ENCODE measurements at regions not wholly inside any gene's neighbourhood (a gene's known extent, or its start where the extent isn't known, plus 50 kb on each side); places are given as distances from the start of the nearest gene placed in this dataset.

GRCh38 chr5:100641833-100642232 is 106.7 kb downstream of the FAM174A start:
- Histone ChIP-seq H3K4me3 (ENCODE audit: low read length) (no peak overlapping the region), H3K27me3 (ENCODE audit: low read length) (no peaks in the 10 kb centered on the region), H3K9me3 (ENCODE audit: low read length) (no peaks in the 10 kb centered on the region), H3K27ac (ENCODE audit: low read length) (no peak overlapping the region), H2AFZ (ENCODE audit: low read length) (no peak overlapping the region), H4K20me1 (ENCODE audit: insufficient read depth, low read depth, low read length) (no peaks in the 10 kb centered on the region), H3K4me2 (ENCODE audit: low read depth, low read length, poor library complexity, severe bottlenecking) (no peak overlapping the region), H3K36me3 (ENCODE audit: insufficient read depth, low read length) (no peaks in the 10 kb centered on the region), H3K79me2 (ENCODE audit: low read length) (no peaks in the 10 kb centered on the region), H3K4me1 (ENCODE audit: low read length) (no peaks in the 10 kb centered on the region), H3K9me2 (replicated peaks; ENCODE audit: insufficient read depth, low read length) (no peaks in the 10 kb centered on the region), H3K9ac (ENCODE audit: low read length) (no peak overlapping the region)
- DNase-seq, result no peak

- no peak overlapping the region for H3K4me3 ChIP-seq (ENCODE audit: low read length)
- H3K79me2 ChIP-seq (ENCODE audit: low read length), result no peaks in the 10 kb centered on the region
- no peaks in the 10 kb centered on the region for H3K36me3 ChIP-seq (ENCODE audit: insufficient read depth, low read length)
- no peaks in the 10 kb centered on the region for H3K9me3 ChIP-seq (ENCODE audit: low read length)
- DNase-seq, result no peak
- H3K27me3 ChIP-seq (ENCODE audit: low read length), result no peaks in the 10 kb centered on the region
- H3K4me1 ChIP-seq (ENCODE audit: low read length), result no peaks in the 10 kb centered on the region
- no peak overlapping the region for H2AFZ ChIP-seq (ENCODE audit: low read length)
- no peak overlapping the region for H3K4me2 ChIP-seq (ENCODE audit: low read depth, low read length, poor library complexity, severe bottlenecking)
- H3K9ac ChIP-seq (ENCODE audit: low read length), result no peak overlapping the region
- H3K27ac ChIP-seq (ENCODE audit: low read length), result no peak overlapping the region
- no peaks in the 10 kb centered on the region for H3K9me2 ChIP-seq (replicated peaks; ENCODE audit: insufficient read depth, low read length)
- H4K20me1 ChIP-seq (ENCODE audit: insufficient read depth, low read depth, low read length), result no peaks in the 10 kb centered on the region
Measured at GRCh38 chr5:100643473-100643872, 108.3 kb downstream of the FAM174A start.

- H3K27me3 ChIP-seq (ENCODE audit: low read length), result no peaks in the 10 kb centered on the region
- H3K27ac ChIP-seq (ENCODE audit: low read length), result no peak overlapping the region
- H3K36me3 ChIP-seq (ENCODE audit: insufficient read depth, low read length), result no peaks in the 10 kb centered on the region
- H3K4me3 ChIP-seq (ENCODE audit: low read length), result no peak overlapping the region
- H3K79me2 ChIP-seq (ENCODE audit: low read length), result no peaks in the 10 kb centered on the region
- H3K9me2 ChIP-seq (replicated peaks; ENCODE audit: insufficient read depth, low read length), result no peaks in the 10 kb centered on the region
- H3K4me2 ChIP-seq (ENCODE audit: low read depth, low read length, poor library complexity, severe bottlenecking), result no peak overlapping the region
- H2AFZ ChIP-seq (ENCODE audit: low read length), result no peak overlapping the region
- no peak for DNase-seq
- H4K20me1 ChIP-seq (ENCODE audit: insufficient read depth, low read depth, low read length), result no peaks in the 10 kb centered on the region
- no peaks in the 10 kb centered on the region for H3K9me3 ChIP-seq (ENCODE audit: low read length)
- H3K4me1 ChIP-seq (ENCODE audit: low read length), result no peaks in the 10 kb centered on the region
- no peak overlapping the region for H3K9ac ChIP-seq (ENCODE audit: low read length)
Measured at GRCh38 chr5:100644185-100644584, 109.0 kb downstream of the FAM174A start.

- Histone ChIP-seq H3K27ac (ENCODE audit: low read length) (no peak overlapping the region), H3K27me3 (ENCODE audit: low read length) (no peaks in the 10 kb centered on the region)
Measured at GRCh38 chr5:100644776-100645175, 109.6 kb downstream of the FAM174A start.

GRCh38 chr5:100646011-100646410 is 110.8 kb downstream of the FAM174A start:
- no peaks in the 10 kb centered on the region for H3K9me3 ChIP-seq (ENCODE audit: low read length)
- H3K4me3 ChIP-seq (ENCODE audit: low read length), result no peak overlapping the region
- no peaks in the 10 kb centered on the region for H3K9me2 ChIP-seq (replicated peaks; ENCODE audit: insufficient read depth, low read length)
- no peaks in the 10 kb centered on the region for H3K36me3 ChIP-seq (ENCODE audit: insufficient read depth, low read length)
- no peak overlapping the region for H3K9ac ChIP-seq (ENCODE audit: low read length)
- H3K79me2 ChIP-seq (ENCODE audit: low read length), result no peaks in the 10 kb centered on the region
- H3K27ac ChIP-seq (ENCODE audit: low read length), result no peak overlapping the region
- no peaks in the 10 kb centered on the region for H3K4me1 ChIP-seq (ENCODE audit: low read length)
- no peak overlapping the region for H3K4me2 ChIP-seq (ENCODE audit: low read depth, low read length, poor library complexity, severe bottlenecking)
- no peaks in the 10 kb centered on the region for H3K27me3 ChIP-seq (ENCODE audit: low read length)
- H2AFZ ChIP-seq (ENCODE audit: low read length), result no peak overlapping the region
- no peaks in the 10 kb centered on the region for H4K20me1 ChIP-seq (ENCODE audit: insufficient read depth, low read depth, low read length)
- DNase-seq, result no peak

More at GRCh38 chr5:100644776-100645175, 109.6 kb downstream of the FAM174A start:
- no peak overlapping the region for H3K9ac ChIP-seq (ENCODE audit: low read length)
- H3K9me3 ChIP-seq (ENCODE audit: low read length), result no peaks in the 10 kb centered on the region
- H3K4me2 ChIP-seq (ENCODE audit: low read depth, low read length, poor library complexity, severe bottlenecking), result no peak overlapping the region
- H3K4me3 ChIP-seq (ENCODE audit: low read length), result no peak overlapping the region
- H3K79me2 ChIP-seq (ENCODE audit: low read length), result no peaks in the 10 kb centered on the region
- H3K4me1 ChIP-seq (ENCODE audit: low read length), result no peaks in the 10 kb centered on the region
- no peak for DNase-seq
- no peaks in the 10 kb centered on the region for H4K20me1 ChIP-seq (ENCODE audit: insufficient read depth, low read depth, low read length)
- no peak overlapping the region for H2AFZ ChIP-seq (ENCODE audit: low read length)
- H3K9me2 ChIP-seq (replicated peaks; ENCODE audit: insufficient read depth, low read length), result no peaks in the 10 kb centered on the region
- no peaks in the 10 kb centered on the region for H3K36me3 ChIP-seq (ENCODE audit: insufficient read depth, low read length)

GRCh38 chr5:100646691-100647090 is 111.5 kb downstream of the FAM174A start:
- no peak for DNase-seq
- Histone ChIP-seq H3K4me2 (ENCODE audit: low read depth, low read length, poor library complexity, severe bottlenecking) (no peak overlapping the region), H3K27me3 (ENCODE audit: low read length) (no peaks in the 10 kb centered on the region), H4K20me1 (ENCODE audit: insufficient read depth, low read depth, low read length) (no peaks in the 10 kb centered on the region), H3K27ac (ENCODE audit: low read length) (no peak overlapping the region), H3K79me2 (ENCODE audit: low read length) (no peaks in the 10 kb centered on the region), H3K9me3 (ENCODE audit: low read length) (no peaks in the 10 kb centered on the region), H2AFZ (ENCODE audit: low read length) (no peak overlapping the region), H3K9me2 (replicated peaks; ENCODE audit: insufficient read depth, low read length) (no peaks in the 10 kb centered on the region), H3K4me3 (ENCODE audit: low read length) (no peak overlapping the region), H3K9ac (ENCODE audit: low read length) (no peak overlapping the region), H3K4me1 (ENCODE audit: low read length) (no peaks in the 10 kb centered on the region), H3K36me3 (ENCODE audit: insufficient read depth, low read length) (no peaks in the 10 kb centered on the region)

- no peak overlapping the region for H3K4me2 ChIP-seq (ENCODE audit: low read depth, low read length, poor library complexity, severe bottlenecking)
- H3K4me1 ChIP-seq (ENCODE audit: low read length), result no peaks in the 10 kb centered on the region
- H3K9ac ChIP-seq (ENCODE audit: low read length), result no peak overlapping the region
- no peak overlapping the region for H2AFZ ChIP-seq (ENCODE audit: low read length)
- no peaks in the 10 kb centered on the region for H4K20me1 ChIP-seq (ENCODE audit: insufficient read depth, low read depth, low read length)
- no peak overlapping the region for H3K4me3 ChIP-seq (ENCODE audit: low read length)
- no peak for DNase-seq
- no peak overlapping the region for H3K27ac ChIP-seq (ENCODE audit: low read length)
- no peaks in the 10 kb centered on the region for H3K9me2 ChIP-seq (replicated peaks; ENCODE audit: insufficient read depth, low read length)
- H3K9me3 ChIP-seq (ENCODE audit: low read length), result no peaks in the 10 kb centered on the region
- H3K27me3 ChIP-seq (ENCODE audit: low read length), result no peaks in the 10 kb centered on the region
- H3K79me2 ChIP-seq (ENCODE audit: low read length), result no peaks in the 10 kb centered on the region
- H3K36me3 ChIP-seq (ENCODE audit: insufficient read depth, low read length), result no peaks in the 10 kb centered on the region
Measured at GRCh38 chr5:100647461-100648230, 112.5 kb downstream of the FAM174A start.

GRCh38 chr5:100654895-100655294 is 119.7 kb downstream of the FAM174A start:
- Histone ChIP-seq H3K36me3 (ENCODE audit: insufficient read depth, low read length) (no peaks in the 10 kb centered on the region), H3K79me2 (ENCODE audit: low read length) (no peaks in the 10 kb centered on the region), H3K9ac (ENCODE audit: low read length) (no peak overlapping the region), H3K9me3 (ENCODE audit: low read length) (no peaks in the 10 kb centered on the region), H3K4me2 (ENCODE audit: low read depth, low read length, poor library complexity, severe bottlenecking) (no peak overlapping the region), H3K4me3 (ENCODE audit: low read length) (no peak overlapping the region), H3K27me3 (ENCODE audit: low read length) (no peaks in the 10 kb centered on the region), H3K9me2 (replicated peaks; ENCODE audit: insufficient read depth, low read length) (no peaks in the 10 kb centered on the region), H4K20me1 (ENCODE audit: insufficient read depth, low read depth, low read length) (no peaks in the 10 kb centered on the region), H3K27ac (ENCODE audit: low read length) (no peak overlapping the region), H2AFZ (ENCODE audit: low read length) (no peak overlapping the region), H3K4me1 (ENCODE audit: low read length) (no peaks in the 10 kb centered on the region)
- no peak for DNase-seq

All from Karpas-422 (cell line).